Panc1 (cell line): ENCODE measurements at regions not wholly inside any gene's neighbourhood (a gene's known extent, or its start where the extent isn't known, plus 50 kb on each side); places are given as distances from the start of the nearest gene placed in this dataset.

Experiments
- CTCF ChIP-seq: fragments of 450-650 bp; IDR thresholded peaks from 2 replicates; pipeline ENCODE4 v1.5.1; 2017; ENCODE audit warnings: mild to moderate bottlenecking
- SIN3A ChIP-seq: IDR thresholded peaks from 2 replicates; pipeline ENCODE4 v1.6.1; 2012; ENCODE audit warnings: low read depth, mild to moderate bottlenecking, low read length, moderate library complexity, borderline replicate concordance; ENCODE audit not compliant: insufficient read depth

DNA sequence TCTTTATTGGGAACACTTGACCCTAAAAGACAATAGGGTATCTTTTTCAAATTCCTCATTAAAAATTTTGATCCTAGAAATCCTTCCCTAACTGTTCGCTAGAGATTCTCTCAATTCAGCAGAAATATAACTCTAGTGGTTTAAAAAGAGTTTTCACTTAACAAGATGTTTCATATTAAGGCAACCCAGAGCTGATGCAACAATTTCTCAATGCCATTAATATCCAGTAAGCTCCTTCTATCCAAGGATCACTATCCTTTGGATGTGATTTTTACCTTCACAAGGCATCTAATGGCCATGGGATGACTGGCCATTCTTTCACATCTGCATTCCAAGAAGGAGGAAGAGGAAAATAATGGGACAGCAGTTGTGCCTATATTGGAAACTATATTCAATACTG is 183.4 kb downstream of the ANKRD50 start:
- TF ChIP-seq CTCF = no peak
- TF ChIP-seq SIN3A = no peak
